ENCODE measurements at regions not wholly inside any gene's neighbourhood (a gene's known extent, or its start where the extent isn't known, plus 50 kb on each side); places are given as distances from the start of the nearest gene placed in this dataset.

DNA sequence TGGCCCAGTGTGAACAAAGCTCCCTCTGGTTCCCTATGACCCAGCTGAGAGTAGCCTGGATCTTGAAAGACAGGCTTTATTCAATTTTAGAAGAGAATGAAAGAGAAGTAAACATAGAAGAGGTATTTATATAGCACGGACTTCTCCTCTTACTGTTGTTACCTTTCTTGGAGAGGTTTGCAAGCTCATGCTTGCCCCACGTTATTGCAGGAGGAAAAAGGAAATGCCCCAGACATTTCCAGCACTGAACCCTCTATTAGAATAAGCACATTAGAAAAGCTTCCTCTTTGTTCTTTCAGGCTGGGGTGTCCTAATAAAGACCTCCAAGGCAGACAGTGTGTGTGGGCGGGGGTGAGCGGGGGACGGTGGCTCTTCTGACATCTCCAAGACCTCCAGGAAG, 98.7 kb upstream of the AGBL1 start:
- DNase-seq (no peak), ATAC-seq (replicated peaks) (no peak)
- Mint-ChIP-seq H3K36me3 (ENCODE audit: insufficient read depth) (no peaks in the 10 kb centered on the region), H3K4me1 (ENCODE audit: low read depth in 2 of 2) (peaks cover 0 to 2% of the 10 kb centered on the region in 2 donors), H3K27me3 (peaks cover 31 to 39% of the 10 kb centered on the region in 2 donors), H3K27ac (no peak overlapping the region), H3K4me3 (no peak overlapping the region), H3K9me3 (no peaks in the 10 kb centered on the region)

DNA sequence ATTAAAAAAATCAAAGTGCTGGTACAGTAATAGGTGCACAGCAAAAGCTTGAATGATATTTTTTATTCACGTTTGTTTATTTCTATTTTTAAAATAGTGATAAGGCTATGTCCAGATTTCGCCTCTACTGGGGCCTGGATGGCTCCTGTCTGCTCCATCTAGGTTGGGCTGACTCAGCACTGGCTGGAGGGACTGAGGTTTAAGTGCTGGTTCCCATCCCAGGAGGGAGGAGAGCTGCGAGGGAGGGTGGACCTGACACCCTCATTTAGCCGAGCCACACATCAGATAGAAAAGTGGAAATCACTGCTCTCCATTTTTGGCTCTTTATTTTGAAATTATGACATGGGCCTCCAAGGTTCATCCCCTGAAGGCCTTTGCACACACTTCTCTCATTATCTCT, 95.4 kb upstream of the AGBL1 start:
- Mint-ChIP-seq H3K9me3 (no peaks in the 10 kb centered on the region), H3K27me3 (peaks cover 13 to 36% of the 10 kb centered on the region in 2 donors), H3K4me3 (no peak overlapping the region), H3K4me1 (ENCODE audit: low read depth in 2 of 2) (peaks cover 0 to 4% of the 10 kb centered on the region in 2 donors), H3K27ac (no peak overlapping the region), H3K36me3 (ENCODE audit: insufficient read depth) (no peaks in the 10 kb centered on the region)
- DNase-seq (no peak), ATAC-seq (replicated peaks) (no peak)

DNA sequence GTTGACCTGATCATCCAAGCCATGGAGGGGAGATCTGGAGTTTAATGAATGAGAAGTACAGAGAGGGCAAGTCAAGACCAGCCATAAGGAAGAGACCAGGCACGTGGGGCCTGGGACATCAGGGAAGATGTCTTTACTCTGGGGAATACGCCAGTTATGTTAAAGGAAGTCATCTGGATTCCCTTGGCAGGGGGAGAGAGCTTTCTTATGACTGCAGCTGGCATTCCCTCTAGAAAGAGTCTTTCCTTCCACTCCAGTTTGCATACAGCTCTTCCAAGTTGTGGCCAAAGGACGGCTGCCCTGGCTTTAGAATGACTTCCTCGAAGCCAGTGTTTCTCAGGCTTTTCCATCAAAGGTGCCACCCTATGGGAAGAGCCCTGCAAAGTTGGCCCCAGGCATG, 93.6 kb upstream of the AGBL1 start:
- H3K27me3 Mint-ChIP-seq: peaks cover 0 to 21% of the 10 kb centered on the region in 2 donors
- peaks cover 0 to 4% of the 10 kb centered on the region in 2 donors for H3K4me1 Mint-ChIP-seq (ENCODE audit: low read depth in 2 of 2)
- DNase-seq (no peak), ATAC-seq (replicated peaks) (no peak)
- no peak overlapping the region for H3K27ac Mint-ChIP-seq
- H3K4me3 Mint-ChIP-seq: no peak overlapping the region
- no peaks in the 10 kb centered on the region for H3K36me3 Mint-ChIP-seq (ENCODE audit: insufficient read depth)
- no peaks in the 10 kb centered on the region for H3K9me3 Mint-ChIP-seq

DNA sequence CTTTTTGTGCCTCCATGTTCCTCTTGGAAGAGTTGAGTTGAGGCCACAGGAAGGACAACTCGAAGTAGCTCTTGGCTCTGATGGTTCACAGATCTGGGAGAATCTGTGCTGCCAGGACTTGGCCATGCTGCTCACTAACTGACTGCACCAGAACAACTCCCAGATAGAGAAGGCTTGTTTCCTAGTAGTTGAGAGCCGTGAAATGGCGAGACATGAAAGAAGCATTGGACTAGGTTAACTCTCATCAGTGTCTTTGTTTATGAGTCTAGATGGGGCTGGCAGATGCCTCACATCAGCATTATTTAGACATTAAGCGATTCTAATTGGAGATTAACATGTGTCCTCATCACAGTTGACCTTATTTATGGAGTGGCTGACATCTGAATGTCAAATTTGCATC, 92.9 kb upstream of the AGBL1 start:
- Mint-ChIP-seq H3K4me3 (no peak overlapping the region), H3K9me3 (no peaks in the 10 kb centered on the region), H3K27me3 (peaks cover 0 to 17% of the 10 kb centered on the region in 2 donors), H3K36me3 (ENCODE audit: insufficient read depth) (no peaks in the 10 kb centered on the region), H3K4me1 (ENCODE audit: low read depth in 2 of 2) (peaks cover 0 to 4% of the 10 kb centered on the region in 2 donors), H3K27ac (no peak overlapping the region)
- ATAC-seq (replicated peaks) (no peak), DNase-seq (no peak)

DNA sequence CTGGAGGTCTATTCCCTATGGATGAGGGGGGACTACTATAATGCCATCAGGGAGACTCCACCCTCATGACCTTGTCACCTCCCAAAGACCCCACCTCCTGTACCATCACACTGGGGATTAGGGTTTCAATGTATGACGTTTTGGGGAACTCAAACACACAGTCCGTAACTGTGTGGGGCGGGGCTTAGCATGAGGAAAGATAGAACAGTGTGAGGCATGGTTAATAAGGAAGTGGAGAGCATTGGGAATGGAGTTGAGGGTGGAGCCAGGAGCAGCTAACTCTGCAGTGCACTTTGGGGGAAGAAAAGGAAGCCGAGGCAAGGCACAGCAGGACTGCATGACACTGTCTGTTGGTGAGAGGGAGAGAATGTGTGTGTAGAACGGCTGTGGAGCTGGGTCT, 90.9 kb upstream of the AGBL1 start:
- peaks cover 0 to 2% of the 10 kb centered on the region in 2 donors for H3K4me1 Mint-ChIP-seq (ENCODE audit: low read depth in 2 of 2)
- ATAC-seq (replicated peaks) (no peak), DNase-seq (no peak)
- no peaks in the 10 kb centered on the region for H3K36me3 Mint-ChIP-seq (ENCODE audit: insufficient read depth)
- peaks cover 0 to 17% of the 10 kb centered on the region in 2 donors for H3K27me3 Mint-ChIP-seq
- no peak overlapping the region for H3K27ac Mint-ChIP-seq
- no peak overlapping the region for H3K4me3 Mint-ChIP-seq
- no peaks in the 10 kb centered on the region for H3K9me3 Mint-ChIP-seq

DNA sequence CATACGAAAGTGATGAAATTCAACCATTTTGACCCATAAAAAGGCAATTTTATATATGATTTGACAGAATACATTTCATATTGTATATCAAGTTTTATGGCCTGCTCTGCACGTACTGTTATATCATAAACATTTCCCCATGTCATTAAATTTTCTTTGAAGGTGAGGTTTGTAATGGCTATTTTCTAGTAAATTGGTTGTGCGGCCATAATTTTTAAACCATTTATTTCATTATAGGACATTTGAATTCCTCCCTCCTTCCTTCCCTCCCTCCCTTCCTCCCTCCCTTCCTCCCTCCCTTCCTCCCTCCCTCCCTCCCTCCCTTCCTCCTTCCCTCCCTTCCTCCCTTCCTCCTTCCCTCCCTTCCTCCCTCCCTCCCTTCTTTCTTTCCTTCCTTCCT, 87.4 kb upstream of the AGBL1 start:
- peaks cover 0 to 2% of the 10 kb centered on the region in 2 donors for H3K4me1 Mint-ChIP-seq (ENCODE audit: low read depth in 2 of 2)
- H3K27ac Mint-ChIP-seq: no peak overlapping the region
- H3K36me3 Mint-ChIP-seq (ENCODE audit: insufficient read depth): no peaks in the 10 kb centered on the region
- H3K4me3 Mint-ChIP-seq: no peak overlapping the region
- DNase-seq (no peak), ATAC-seq (replicated peaks) (no peak)
- peaks cover 5 to 8% of the 10 kb centered on the region in 2 donors for H3K27me3 Mint-ChIP-seq
- H3K9me3 Mint-ChIP-seq: no peaks in the 10 kb centered on the region

DNA sequence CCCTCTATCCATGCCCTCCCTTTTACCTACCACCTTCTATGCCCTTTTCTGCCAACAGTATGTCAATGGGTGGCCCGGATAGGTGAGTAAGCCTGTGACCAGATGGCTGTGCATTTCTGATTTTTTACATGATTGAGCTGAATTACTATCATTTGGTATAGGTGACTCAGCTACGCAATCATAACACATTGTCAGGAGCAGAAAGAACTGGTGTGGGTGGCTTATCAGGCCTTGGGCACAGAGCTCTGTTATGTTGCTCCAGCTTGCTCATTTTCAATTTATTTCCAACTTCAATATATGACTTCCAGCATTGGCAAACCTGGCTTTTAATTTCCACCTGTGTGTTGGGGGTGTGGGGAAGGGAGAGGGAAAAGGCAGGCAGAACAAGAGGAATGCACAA, 86.6 kb upstream of the AGBL1 start:
- no peaks in the 10 kb centered on the region for H3K4me1 Mint-ChIP-seq (ENCODE audit: low read depth in 2 of 2)
- no peak for DNase-seq
- H3K9me3 Mint-ChIP-seq: no peaks in the 10 kb centered on the region
- no peak overlapping the region for H3K4me3 Mint-ChIP-seq
- no peaks in the 10 kb centered on the region for H3K36me3 Mint-ChIP-seq (ENCODE audit: insufficient read depth)
- H3K27ac Mint-ChIP-seq: no peak overlapping the region
- no peak for ATAC-seq (replicated peaks)
- peaks cover 8 to 13% of the 10 kb centered on the region in 2 donors for H3K27me3 Mint-ChIP-seq

DNA sequence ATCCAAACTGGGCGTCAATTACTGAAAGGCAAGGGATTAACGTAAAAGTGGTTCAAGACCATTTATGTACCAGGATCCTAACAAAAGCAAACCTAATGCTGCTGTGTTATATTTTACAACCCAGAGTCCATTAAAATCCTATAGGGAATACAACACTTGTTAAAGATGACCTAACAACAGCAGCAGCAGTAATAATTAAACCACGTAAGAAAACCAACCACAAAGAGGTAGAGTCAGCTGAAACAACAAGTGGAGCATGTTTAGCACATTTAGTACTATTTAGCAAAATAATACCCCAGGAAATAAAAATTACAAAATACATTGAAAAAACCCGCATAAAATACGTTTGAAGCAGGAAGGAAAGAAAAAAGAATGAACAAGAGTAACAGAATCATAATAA, 82.1 kb upstream of the AGBL1 start:
- DNase-seq (no peak), ATAC-seq (replicated peaks) (no peak)
- H3K4me1 Mint-ChIP-seq (ENCODE audit: low read depth in 2 of 2): no peaks in the 10 kb centered on the region
- peaks cover 15 to 18% of the 10 kb centered on the region in 2 donors for H3K27me3 Mint-ChIP-seq
- no peaks in the 10 kb centered on the region for H3K9me3 Mint-ChIP-seq
- H3K36me3 Mint-ChIP-seq (ENCODE audit: insufficient read depth): no peaks in the 10 kb centered on the region
- no peak overlapping the region for H3K4me3 Mint-ChIP-seq
- no peak overlapping the region for H3K27ac Mint-ChIP-seq

DNA sequence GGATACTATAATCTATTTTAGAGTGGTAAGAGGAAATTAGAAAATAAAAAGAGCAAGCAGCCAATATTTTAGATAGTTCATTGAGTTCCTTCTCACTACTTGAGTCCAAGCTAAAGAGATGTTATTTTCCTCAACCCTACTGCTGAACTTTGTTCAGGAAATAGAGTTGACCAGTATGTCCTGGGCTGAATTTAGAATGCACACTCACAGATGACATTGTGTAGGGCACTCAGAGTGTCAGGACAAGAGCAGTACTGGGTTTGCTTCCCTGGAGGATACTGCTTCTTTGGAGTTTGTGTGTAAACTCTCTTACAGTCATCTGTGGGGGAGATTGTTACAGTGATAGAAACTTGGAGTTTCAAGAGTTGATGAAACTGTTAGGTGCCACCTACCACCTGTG, 80.0 kb upstream of the AGBL1 start:
- Mint-ChIP-seq H3K9me3 (no peaks in the 10 kb centered on the region), H3K27me3 (peaks cover 28 to 29% of the 10 kb centered on the region in 2 donors), H3K4me3 (no peak overlapping the region), H3K4me1 (ENCODE audit: low read depth in 2 of 2) (no peaks in the 10 kb centered on the region), H3K36me3 (ENCODE audit: insufficient read depth) (no peaks in the 10 kb centered on the region), H3K27ac (no peak overlapping the region)
- DNase-seq (no peak), ATAC-seq (replicated peaks) (no peak)

DNA sequence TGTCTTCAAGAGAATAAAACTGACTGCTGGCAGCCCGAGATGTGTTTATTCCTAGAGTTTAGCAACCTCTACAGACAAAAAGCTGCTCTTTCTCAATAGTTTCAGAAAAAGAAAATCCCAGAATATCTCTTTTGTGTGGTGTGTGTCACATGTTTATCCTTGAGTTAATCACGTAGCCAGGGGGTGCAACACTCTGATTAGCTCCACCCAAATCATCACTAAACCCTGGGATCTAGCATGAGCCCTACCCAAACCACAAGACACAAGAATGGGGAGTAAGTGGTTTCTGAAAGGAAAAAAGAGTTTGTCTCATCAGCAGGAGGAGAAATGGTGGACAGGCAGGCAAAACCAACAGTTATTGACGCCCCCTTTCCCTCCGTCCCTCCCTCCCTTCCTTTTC, 78.5 kb upstream of the AGBL1 start:
- Mint-ChIP-seq H3K36me3 (ENCODE audit: insufficient read depth) (no peaks in the 10 kb centered on the region), H3K4me1 (ENCODE audit: low read depth in 2 of 2) (no peaks in the 10 kb centered on the region), H3K27me3 (peaks cover 31 to 33% of the 10 kb centered on the region in 2 donors), H3K4me3 (no peak overlapping the region), H3K9me3 (no peaks in the 10 kb centered on the region), H3K27ac (no peak overlapping the region)
- DNase-seq: no peak
- ATAC-seq (replicated peaks): no peak

DNA sequence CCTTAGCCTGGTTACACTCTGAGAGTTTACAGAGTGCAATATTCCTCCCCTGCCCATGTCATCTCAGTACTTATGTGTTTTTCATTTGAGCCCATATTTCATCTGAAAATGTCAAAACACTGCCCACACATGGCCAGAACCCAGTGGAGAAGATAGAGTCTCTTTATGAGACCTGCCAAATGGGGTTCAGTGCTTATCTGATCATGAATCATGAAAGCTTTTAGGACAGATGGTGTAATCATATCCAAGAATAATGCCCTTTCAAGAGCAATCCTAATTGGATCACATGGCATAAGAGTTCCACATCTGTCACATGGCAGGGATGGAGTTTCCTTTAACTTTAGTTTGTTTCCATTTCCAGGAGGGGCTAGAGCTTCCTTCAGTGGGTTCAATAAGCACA, 77.2 kb upstream of the AGBL1 start:
- Mint-ChIP-seq H3K27ac (no peak overlapping the region), H3K9me3 (no peaks in the 10 kb centered on the region), H3K36me3 (ENCODE audit: insufficient read depth) (no peaks in the 10 kb centered on the region), H3K4me1 (ENCODE audit: low read depth in 2 of 2) (no peaks in the 10 kb centered on the region), H3K4me3 (no peak overlapping the region), H3K27me3 (peaks cover 29 to 31% of the 10 kb centered on the region in 2 donors)
- no peak for DNase-seq
- ATAC-seq (replicated peaks): no peak

DNA sequence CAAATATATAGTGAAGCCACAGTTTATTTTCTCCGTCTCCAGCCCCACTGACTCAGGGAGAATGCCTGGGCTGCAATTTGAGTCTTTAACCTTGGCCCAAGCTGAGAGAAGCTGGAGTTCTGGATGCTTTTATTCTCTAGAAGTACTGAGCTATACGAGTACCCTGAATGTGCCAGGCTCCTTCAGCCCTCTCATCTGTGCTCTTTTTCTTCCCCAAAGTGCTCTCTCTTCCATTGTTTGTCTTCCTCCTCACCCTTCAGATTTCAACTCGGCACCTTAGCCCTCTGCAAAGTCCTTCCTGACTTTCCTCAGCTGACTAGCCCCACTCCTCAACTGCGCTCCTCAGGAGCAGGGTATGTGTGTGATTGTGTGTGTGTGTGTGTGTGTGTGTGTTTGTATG, 75.6 kb upstream of the AGBL1 start:
- Mint-ChIP-seq H3K36me3 (ENCODE audit: insufficient read depth) (no peaks in the 10 kb centered on the region), H3K9me3 (no peaks in the 10 kb centered on the region), H3K4me3 (no peak overlapping the region), H3K27ac (no peak overlapping the region), H3K4me1 (ENCODE audit: low read depth in 2 of 2) (no peaks in the 10 kb centered on the region), H3K27me3 (peaks cover 24 to 31% of the 10 kb centered on the region in 2 donors)
- no peak for DNase-seq
- ATAC-seq (replicated peaks): no peak

DNA sequence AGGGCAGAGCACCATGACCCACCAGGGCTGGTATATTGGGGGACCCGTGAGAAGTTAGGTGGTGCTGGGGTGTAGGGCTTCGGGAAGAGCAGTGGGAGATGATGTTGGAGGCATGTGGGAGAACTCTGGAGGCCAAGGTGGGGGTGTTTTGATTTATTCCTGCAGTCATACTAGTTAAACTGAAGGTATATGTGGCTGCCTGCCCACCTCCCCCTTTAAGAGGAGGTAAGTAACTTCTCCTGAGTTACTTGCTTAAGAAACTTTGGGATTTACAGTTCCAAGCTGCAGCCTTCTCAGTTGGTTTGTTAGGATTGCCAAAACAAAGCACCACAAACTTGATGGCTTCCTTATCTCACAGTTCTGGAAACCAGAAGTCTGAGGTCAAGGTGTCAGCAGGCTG, 73.1 kb upstream of the AGBL1 start:
- DNase-seq: no peak
- peaks cover 24 to 31% of the 10 kb centered on the region in 2 donors for H3K27me3 Mint-ChIP-seq

DNA sequence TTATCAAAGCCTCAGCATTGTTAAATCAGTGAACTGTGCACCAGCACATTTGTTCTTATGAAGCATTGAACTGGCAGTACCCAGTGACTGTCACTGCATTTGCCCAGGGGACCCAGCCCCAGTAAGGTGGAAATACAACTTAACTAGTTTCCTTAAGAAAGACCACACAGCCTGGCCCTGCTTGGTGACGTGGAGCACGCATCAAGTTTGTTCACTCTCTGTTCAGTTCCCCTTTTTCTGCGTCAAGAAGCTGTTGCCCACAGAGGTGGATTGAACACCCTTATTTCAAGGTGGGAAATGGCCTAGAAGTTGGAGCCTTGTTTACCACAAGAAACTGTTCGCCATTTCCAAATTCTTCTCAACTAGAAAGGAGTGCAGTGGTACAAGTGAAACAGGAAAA, 69.9 kb upstream of the AGBL1 start:
- Mint-ChIP-seq H3K27ac (no peak overlapping the region), H3K36me3 (ENCODE audit: insufficient read depth) (no peaks in the 10 kb centered on the region), H3K4me3 (no peak overlapping the region), H3K9me3 (no peaks in the 10 kb centered on the region), H3K27me3 (peaks cover 2 to 7% of the 10 kb centered on the region in 2 donors), H3K4me1 (ENCODE audit: low read depth in 2 of 2) (peaks cover 0 to 1% of the 10 kb centered on the region in 2 donors)
- ATAC-seq (replicated peaks) (no peak), DNase-seq (no peak)

More for the DNA sequence above, 73.1 kb upstream of the AGBL1 start:
- Mint-ChIP-seq H3K9me3 (no peaks in the 10 kb centered on the region), H3K27ac (no peak overlapping the region), H3K36me3 (ENCODE audit: insufficient read depth) (no peaks in the 10 kb centered on the region), H3K4me3 (no peak overlapping the region), H3K4me1 (ENCODE audit: low read depth in 2 of 2) (no peaks in the 10 kb centered on the region)
- no peak for ATAC-seq (replicated peaks)

DNA sequence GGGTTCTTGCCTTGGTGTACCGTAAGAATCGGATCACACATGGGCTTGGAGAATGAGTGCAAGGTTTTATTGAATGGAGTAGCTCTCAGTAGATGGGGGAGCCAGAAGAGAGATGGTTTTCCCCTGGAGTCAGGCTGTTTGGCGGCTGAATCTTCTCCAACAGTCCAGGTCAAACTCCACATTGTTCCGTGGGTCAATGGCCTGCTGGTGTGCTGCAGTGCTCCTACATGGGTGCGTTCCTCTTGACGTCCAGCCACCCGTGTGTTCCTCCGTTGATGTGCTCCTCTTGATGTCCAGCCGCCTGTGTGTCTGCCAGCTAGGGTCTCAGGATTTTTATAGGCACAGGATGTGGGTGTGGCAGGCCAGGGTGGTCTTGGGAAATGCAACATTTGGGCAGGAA, 69.3 kb upstream of the AGBL1 start:
- peaks cover 0 to 1% of the 10 kb centered on the region in 2 donors for H3K4me1 Mint-ChIP-seq (ENCODE audit: low read depth in 2 of 2)
- no peaks in the 10 kb centered on the region for H3K36me3 Mint-ChIP-seq (ENCODE audit: insufficient read depth)
- H3K27me3 Mint-ChIP-seq: peaks cover 0 to 7% of the 10 kb centered on the region in 2 donors
- H3K27ac Mint-ChIP-seq: no peak overlapping the region
- H3K9me3 Mint-ChIP-seq: no peaks in the 10 kb centered on the region
- DNase-seq (no peak), ATAC-seq (replicated peaks) (no peak)
- H3K4me3 Mint-ChIP-seq: no peak overlapping the region
